IPS DF 4.7 (cell line): ENCODE measurements at regions not wholly inside any gene's neighbourhood (a gene's known extent, or its start where the extent isn't known, plus 50 kb on each side); places are given as distances from the start of the nearest gene placed in this dataset.

Experiments used
- DNase-seq: peaks from one replicate; pipeline ENCODE4 v3.0.0-alpha.2; 2013; ENCODE audit warnings: low spot score; ENCODE audit errors: extremely low read depth

- DNase-seq, result no peak
Measured at GRCh38 chr2:145022666-145023333, 502.9 kb upstream of the ZEB2 start.

GRCh38 chr2:145021962-145022665, 502.2 kb upstream of the ZEB2 start:
- DNase-seq, result no peak

GRCh38 chr2:145020694-145021093, 500.8 kb upstream of the ZEB2 start:
- no peak for DNase-seq

- DNase-seq, result no peak
Measured at GRCh38 chr2:145020139-145020538, 500.2 kb upstream of the ZEB2 start.

- no peak for DNase-seq
Measured at GRCh38 chr2:145018502-145018901, 498.6 kb upstream of the ZEB2 start.

- DNase-seq, result no peak
Measured at GRCh38 chr2:145017149-145017548, 497.2 kb upstream of the ZEB2 start.

GRCh38 chr2:145016711-145017110, 496.8 kb upstream of the ZEB2 start:
- DNase-seq, result no peak

GRCh38 chr2:145015561-145015960, 495.6 kb upstream of the ZEB2 start:
- no peak for DNase-seq

GRCh38 chr2:145012806-145013205, 492.9 kb upstream of the ZEB2 start:
- no peak for DNase-seq

- DNase-seq, result no peak
Measured at GRCh38 chr2:145012214-145012670, 492.3 kb upstream of the ZEB2 start.

- DNase-seq, result no peak
Measured at GRCh38 chr2:145010635-145011034, 490.7 kb upstream of the ZEB2 start.

GRCh38 chr2:145007960-145008263, 488.0 kb upstream of the ZEB2 start:
- DNase-seq, result no peak

GRCh38 chr2:145007093-145007959, 487.4 kb upstream of the ZEB2 start:
- no peak for DNase-seq

GRCh38 chr2:145002624-145003023, 482.7 kb upstream of the ZEB2 start:
- no peak for DNase-seq

- no peak for DNase-seq
Measured at GRCh38 chr2:145000376-145000775, 480.5 kb upstream of the ZEB2 start.

- no peak for DNase-seq
Measured at GRCh38 chr2:144999936-145000335, 480.0 kb upstream of the ZEB2 start.

- no peak for DNase-seq
Measured at GRCh38 chr2:144999071-144999875, 479.4 kb upstream of the ZEB2 start.

- no peak for DNase-seq
Measured at GRCh38 chr2:144998435-144998834, 478.5 kb upstream of the ZEB2 start.

- DNase-seq, result no peak
Measured at GRCh38 chr2:144996225-144996795, 476.4 kb upstream of the ZEB2 start.

- DNase-seq, result no peak
Measured at GRCh38 chr2:144995482-144995881, 475.6 kb upstream of the ZEB2 start.

GRCh38 chr2:144990661-144991060, 470.7 kb upstream of the ZEB2 start:
- DNase-seq, result no peak
